OCI-LY7 (cell line): ENCODE measurements at regions not wholly inside any gene's neighbourhood (a gene's known extent, or its start where the extent isn't known, plus 50 kb on each side); places are given as distances from the start of the nearest gene placed in this dataset.

Experiments
- EZH2phosphoT487 ChIP-seq: fragments of 200-600 bp; sonication (generic); IDR thresholded peaks from 2 replicates; pipeline ENCODE4 v1.6.1; 2018; ENCODE audit warnings: low read depth, borderline replicate concordance, mild to moderate bottlenecking, mixed run types, antibody characterized with exemption, low read length, moderate library complexity, mixed read lengths
- TF ChIP-seq, protein P1 (sequence below): fragments of 200-600 bp; sonication (generic); conservative IDR thresholded peaks from 2 replicates; pipeline ENCODE4 v1.5.1; 2014; ENCODE audit warnings: mild to moderate bottlenecking, antibody characterized with exemption, low read length, moderate library complexity, mixed read lengths

DNA sequence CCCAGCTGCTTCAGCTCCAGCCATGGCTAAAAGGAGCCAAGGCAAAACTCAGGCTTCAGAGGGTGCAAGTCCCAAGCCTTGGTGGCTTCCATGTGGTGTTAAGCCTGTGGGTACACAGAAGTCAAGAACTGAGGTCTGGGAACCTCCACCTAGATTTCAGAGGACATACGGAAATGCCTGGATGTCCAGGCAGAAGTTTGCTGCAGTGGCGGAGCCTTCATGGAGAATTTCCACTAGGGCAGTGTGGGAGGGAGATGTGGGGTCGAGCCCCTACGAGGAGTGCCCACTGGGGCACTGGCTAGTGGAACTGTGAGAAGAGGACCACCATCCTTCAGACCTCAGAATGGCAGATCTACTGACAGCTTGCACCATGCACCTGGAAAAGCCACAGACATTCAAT, 76.1 kb upstream of the KCTD1 start:
- TF ChIP-seq, protein P1, sequence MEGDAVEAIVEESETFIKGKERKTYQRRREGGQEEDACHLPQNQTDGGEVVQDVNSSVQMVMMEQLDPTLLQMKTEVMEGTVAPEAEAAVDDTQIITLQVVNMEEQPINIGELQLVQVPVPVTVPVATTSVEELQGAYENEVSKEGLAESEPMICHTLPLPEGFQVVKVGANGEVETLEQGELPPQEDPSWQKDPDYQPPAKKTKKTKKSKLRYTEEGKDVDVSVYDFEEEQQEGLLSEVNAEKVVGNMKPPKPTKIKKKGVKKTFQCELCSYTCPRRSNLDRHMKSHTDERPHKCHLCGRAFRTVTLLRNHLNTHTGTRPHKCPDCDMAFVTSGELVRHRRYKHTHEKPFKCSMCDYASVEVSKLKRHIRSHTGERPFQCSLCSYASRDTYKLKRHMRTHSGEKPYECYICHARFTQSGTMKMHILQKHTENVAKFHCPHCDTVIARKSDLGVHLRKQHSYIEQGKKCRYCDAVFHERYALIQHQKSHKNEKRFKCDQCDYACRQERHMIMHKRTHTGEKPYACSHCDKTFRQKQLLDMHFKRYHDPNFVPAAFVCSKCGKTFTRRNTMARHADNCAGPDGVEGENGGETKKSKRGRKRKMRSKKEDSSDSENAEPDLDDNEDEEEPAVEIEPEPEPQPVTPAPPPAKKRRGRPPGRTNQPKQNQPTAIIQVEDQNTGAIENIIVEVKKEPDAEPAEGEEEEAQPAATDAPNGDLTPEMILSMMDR = no peak
- no peak for TF ChIP-seq EZH2phosphoT487
